T-cell (primary cell): ENCODE measurements at regions not wholly inside any gene's neighbourhood (a gene's known extent, or its start where the extent isn't known, plus 50 kb on each side); places are given as distances from the start of the nearest gene placed in this dataset.

ENCODE experiments used
- ATAC-seq, 4 experiments: fragments of 200-7000 bp in 3 of 4; fragments of 150-1000 bp in 1 of 4; cut with Tn5 transposase; replicated peaks in 1 of 4; 1 replicate in 3 of 4; 2 replicates in 1 of 4; pipeline ENCODE4 v1.10.0; 2021; ENCODE audit warnings: moderate library complexity in 3 of 4, mild to moderate bottlenecking in 2 of 4, moderate number of reproducible peaks in 1 of 4
- CTCF ChIA-PET, 2 donors: fragments of 300-600 bp; sonication (Branson Sonifier 250); formaldehyde crosslinking; loops; one replicate each; lab custom pipeline; 2022; ENCODE audit warnings: antibody characterized with exemption in 2 of 2; lab: Charles Lee
- POLR2A ChIA-PET, 2 donors: fragments of 300-600 bp; sonication (Branson Sonifier 250); formaldehyde crosslinking; loops; one replicate each; lab custom pipeline; 2022; ENCODE audit warnings: antibody characterized with exemption in 2 of 2; lab: Charles Lee
- DNase-seq, 35 experiments: peaks; one replicate each; pipeline versions ENCODE4 v3.0.0 to v3.0.0-alpha.2; 2013 to 2023
- H3K27ac ChIP-seq: one replicate; pipeline ENCODE4 v1.5.1; 2013; ENCODE audit warnings: low read length
- H3K27me3 ChIP-seq, 2 experiments: replicated peaks in 1 of 2; 1 replicate in 1 of 2; 2 replicates in 1 of 2; pipeline versions ENCODE4 v1.6.1 to v1.7.0; 2013; ENCODE audit warnings: low read length in 1 of 2, mixed read lengths in 1 of 2; ENCODE audit not compliant: control insufficient read depth in 2 of 2, insufficient read depth in 2 of 2; ENCODE audit errors: extremely low read depth in 1 of 2
- H3K36me3 ChIP-seq, 2 donors: 1 replicate in 1 of 2; 2 replicates in 1 of 2; pipeline versions ENCODE4 v1.6.1 to v1.7.0; 2013; ENCODE audit warnings: low read length in 1 of 2; ENCODE audit not compliant: control insufficient read depth in 2 of 2, insufficient read depth in 1 of 2; ENCODE audit errors: extremely low read depth in 1 of 2
- H3K4me1 ChIP-seq, 2 experiments: 1 replicate in 1 of 2; 2 replicates in 1 of 2; pipeline versions ENCODE4 v1.6.1 to v1.7.0; 2013; ENCODE audit warnings: low read length in 2 of 2, mixed read lengths in 1 of 2; ENCODE audit not compliant: insufficient read depth in 2 of 2, control insufficient read depth in 1 of 2; ENCODE audit errors: extremely low read depth in 1 of 2
- H3K4me3 ChIP-seq, 2 donors: 1 replicate in 1 of 2; 2 replicates in 1 of 2; pipeline versions ENCODE4 v1.5.1 to v1.7.0; 2013; ENCODE audit warnings: mild to moderate bottlenecking in 2 of 2, low read length in 1 of 2, moderate library complexity in 1 of 2; ENCODE audit not compliant: control insufficient read depth in 1 of 2; ENCODE audit errors: extremely low read depth in 1 of 2
- H3K9me3 ChIP-seq: 2 replicates; pipeline ENCODE4 v1.7.0; 2013
- H3K27ac Mint-ChIP-seq, 2 donors: one replicate each; pipeline ENCODE4 v1.8.0; 2020 to 2021; ENCODE audit warnings: mild to moderate bottlenecking in 2 of 2, mixed read lengths in 2 of 2
- H3K27me3 Mint-ChIP-seq, 2 donors: one replicate each; pipeline ENCODE4 v1.8.0; 2021 to 2022; ENCODE audit warnings: mixed read lengths in 2 of 2
- H3K36me3 Mint-ChIP-seq: one replicate; pipeline ENCODE4 v1.8.0; 2021; ENCODE audit warnings: mixed read lengths
- H3K4me1 Mint-ChIP-seq, 3 donors: one replicate each; pipeline ENCODE4 v1.8.0; 2020 to 2022; ENCODE audit warnings: mixed read lengths in 3 of 3, mild to moderate bottlenecking in 1 of 3
- H3K4me3 Mint-ChIP-seq, 3 donors: one replicate each; pipeline ENCODE4 v1.8.0; 2020 to 2022; ENCODE audit warnings: mild to moderate bottlenecking in 3 of 3, mixed read lengths in 3 of 3, moderate library complexity in 3 of 3
- H3K9me3 Mint-ChIP-seq, 3 donors: one replicate each; pipeline ENCODE4 v1.8.0; 2020 to 2022; ENCODE audit warnings: mixed read lengths in 3 of 3
- WGBS: methylation state at CpG from one replicate; pipeline ENCODE4 v1.1.5; 2013; ENCODE audit warnings: missing lambda C conversion rate; ENCODE audit not compliant: insufficient coverage; 5-methylcytosine and 5-hydroxymethylcytosine counted together

DNA sequence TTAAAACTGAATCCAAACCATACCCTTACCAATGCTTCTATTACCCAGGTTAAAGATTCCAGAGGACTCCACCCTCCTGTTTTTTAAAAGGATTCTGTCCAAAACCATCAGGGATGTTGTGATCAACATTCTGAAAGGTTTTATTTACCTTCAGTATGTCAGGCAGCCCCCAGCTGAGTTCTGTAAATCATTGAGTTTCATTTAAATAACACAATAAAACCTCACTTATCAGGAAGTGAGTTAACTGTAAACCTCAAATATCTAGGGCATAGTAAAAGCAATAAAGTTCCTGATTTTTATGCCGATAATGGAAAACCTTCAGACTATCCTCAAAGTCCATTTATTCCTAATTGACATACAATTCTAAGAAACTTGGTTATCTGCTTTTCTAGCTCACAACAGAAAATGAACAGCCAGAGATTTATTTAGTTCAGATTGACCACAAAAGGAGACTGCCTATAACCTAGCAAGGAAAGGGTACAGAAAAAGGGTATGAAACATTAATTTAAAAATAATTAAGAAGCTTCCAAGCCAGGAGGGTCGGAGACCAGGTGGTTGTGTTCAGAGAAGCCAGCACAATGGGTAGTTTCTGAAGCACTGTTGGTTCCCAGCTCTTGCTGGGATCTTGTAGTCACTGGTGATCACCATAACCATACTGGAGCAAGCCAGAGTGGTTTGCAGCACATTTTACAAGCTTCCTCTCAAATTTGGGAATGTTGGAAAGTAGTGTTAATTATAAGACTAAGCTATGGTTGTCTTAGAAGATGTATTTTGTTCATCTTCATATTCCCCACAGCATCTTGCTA is 336.4 kb upstream of the FMN2 start:
- no peaks in the 10 kb centered on the region for H3K36me3 Mint-ChIP-seq
- no peak overlapping the region for H3K27ac ChIP-seq
- H3K9me3 Mint-ChIP-seq, result no peaks in the 10 kb centered on the region
- no peak overlapping the region for H3K4me3 Mint-ChIP-seq
- H3K27me3 Mint-ChIP-seq, result no peaks in the 10 kb centered on the region
- no peaks in the 10 kb centered on the region for H3K9me3 ChIP-seq
- no peaks in the 10 kb centered on the region for H3K4me1 ChIP-seq
- POLR2A ChIA-PET, result no interaction called here
- no peak for DNase-seq
- H3K4me3 ChIP-seq, result no peak overlapping the region
- CTCF ChIA-PET, result no interaction called here
- no peak for ATAC-seq
- H3K36me3 ChIP-seq, result no peaks in the 10 kb centered on the region
- H3K27me3 ChIP-seq, result no peaks in the 10 kb centered on the region
- WGBS, result 33% methylated on average over 1 of the region's 2 CpGs
- H3K4me1 Mint-ChIP-seq, result peaks cover 0 to 2% (median 0%) of the 10 kb centered on the region in 3 donors
- no peak overlapping the region for H3K27ac Mint-ChIP-seq

DNA sequence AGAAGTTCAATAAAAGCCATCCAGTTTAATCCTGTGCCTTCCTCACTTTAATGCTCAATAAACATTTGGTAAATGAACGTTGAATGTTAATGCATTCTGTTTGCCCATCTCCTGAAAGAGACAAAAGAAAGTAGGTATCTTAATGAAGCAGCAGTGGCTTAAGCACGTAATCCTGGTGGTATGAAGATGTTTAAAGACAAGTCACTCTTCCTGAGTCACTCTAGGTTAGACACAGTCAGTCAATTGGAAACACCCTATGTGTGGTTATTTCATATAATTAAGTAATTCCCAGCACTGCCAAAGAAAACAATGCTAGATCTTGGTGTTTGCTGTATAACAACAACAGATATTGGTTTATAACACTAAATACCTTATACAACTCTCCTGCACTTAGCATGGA is 334.0 kb upstream of the FMN2 start:
- Histone ChIP-seq H3K36me3 (no peaks in the 10 kb centered on the region), H3K4me1 (no peaks in the 10 kb centered on the region), H3K4me3 (no peak overlapping the region), H3K9me3 (no peaks in the 10 kb centered on the region), H3K27me3 (no peaks in the 10 kb centered on the region), H3K27ac (no peak overlapping the region)
- DNase-seq (no peak), ATAC-seq (no peak)
- no peaks in the 10 kb centered on the region for H3K27me3 Mint-ChIP-seq
- no peak overlapping the region for H3K27ac Mint-ChIP-seq
- WGBS, result no CpG with 5 or more reads among the region's 2 CpGs
- peaks cover 0 to 2% (median 0%) of the 10 kb centered on the region in 3 donors for H3K4me1 Mint-ChIP-seq
- H3K4me3 Mint-ChIP-seq, result no peak overlapping the region
- POLR2A ChIA-PET, result no interaction called here
- CTCF ChIA-PET, result no interaction called here
- H3K36me3 Mint-ChIP-seq, result no peaks in the 10 kb centered on the region
- H3K9me3 Mint-ChIP-seq, result no peaks in the 10 kb centered on the region

DNA sequence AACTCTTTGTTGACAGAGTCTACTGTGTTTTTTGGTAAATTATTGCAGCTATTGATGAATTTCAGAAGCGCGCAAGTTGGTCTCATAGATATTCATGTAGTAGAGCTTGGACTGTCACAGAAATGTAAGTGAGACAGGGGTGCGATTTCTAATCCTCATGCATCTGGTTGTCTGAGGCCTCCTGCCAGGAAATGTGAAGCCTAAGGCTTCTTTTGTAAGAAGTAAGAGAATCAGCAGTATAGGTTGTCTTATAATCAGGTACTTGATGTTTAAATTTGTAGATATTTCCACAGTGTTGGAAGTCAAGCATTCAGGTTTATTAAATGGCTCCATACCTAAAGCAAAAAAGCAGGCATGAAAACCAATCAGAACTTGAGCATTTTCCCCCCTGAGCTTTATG is 332.9 kb upstream of the FMN2 start:
- no peaks in the 10 kb centered on the region for H3K36me3 Mint-ChIP-seq
- Histone ChIP-seq H3K4me3 (no peak overlapping the region), H3K27me3 (no peaks in the 10 kb centered on the region), H3K27ac (no peak overlapping the region), H3K36me3 (no peaks in the 10 kb centered on the region), H3K9me3 (no peaks in the 10 kb centered on the region), H3K4me1 (no peaks in the 10 kb centered on the region)
- H3K27me3 Mint-ChIP-seq, result no peaks in the 10 kb centered on the region
- H3K4me1 Mint-ChIP-seq, result peaks cover 0 to 2% (median 0%) of the 10 kb centered on the region in 3 donors
- H3K9me3 Mint-ChIP-seq, result no peaks in the 10 kb centered on the region
- DNase-seq, result no peak
- ATAC-seq, result no peak
- POLR2A ChIA-PET, result interaction anchor here in 1 of 2 donors (0.6 kb wide), 1 partner anchor 59 kb away, joined by 3 read pairs; no protein-coding TSS in a partner anchor
- H3K4me3 Mint-ChIP-seq, result no peak overlapping the region
- no peak overlapping the region for H3K27ac Mint-ChIP-seq
- 100% methylated on average over 3 of the region's 3 CpGs for WGBS
- CTCF ChIA-PET, result no interaction called here

DNA sequence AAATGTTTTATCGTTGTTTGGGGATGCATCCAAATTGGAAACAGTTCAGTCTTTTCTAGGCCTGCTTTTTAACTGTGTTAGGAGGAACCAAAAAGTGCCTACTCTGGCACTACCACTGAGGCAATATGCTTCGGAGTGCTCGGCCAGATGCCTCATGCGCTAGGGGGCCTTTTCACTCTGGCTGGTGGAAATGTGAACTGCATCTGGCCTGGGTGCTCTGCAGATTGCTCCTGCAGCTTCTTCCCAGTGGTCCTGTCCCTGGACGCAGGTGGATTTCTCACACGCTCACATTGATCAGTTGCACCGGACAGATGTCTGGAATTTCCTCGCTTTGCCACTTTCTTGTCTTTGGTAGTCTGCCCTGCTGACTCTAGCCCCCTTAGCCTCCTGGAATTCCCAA is 330.2 kb upstream of the FMN2 start:
- ChIA-PET POLR2A (no interaction called here), CTCF (interaction anchor here in 1 of 2 donors (0.6 kb wide), 1 partner anchor 127 kb away, joined by 4 read pairs; no protein-coding TSS in a partner anchor)
- Histone ChIP-seq H3K4me1 (no peaks in the 10 kb centered on the region), H3K27me3 (no peaks in the 10 kb centered on the region), H3K36me3 (no peaks in the 10 kb centered on the region), H3K9me3 (no peaks in the 10 kb centered on the region), H3K27ac (no peak overlapping the region), H3K4me3 (no peak overlapping the region)
- Mint-ChIP-seq H3K9me3 (no peaks in the 10 kb centered on the region), H3K4me3 (no peak overlapping the region), H3K4me1 (no peaks in the 10 kb centered on the region), H3K27me3 (no peaks in the 10 kb centered on the region), H3K27ac (no peak overlapping the region), H3K36me3 (no peaks in the 10 kb centered on the region)
- DNase-seq, result no peak
- no peak for ATAC-seq
- WGBS, result 95% methylated on average over 8 of the region's 8 CpGs

DNA sequence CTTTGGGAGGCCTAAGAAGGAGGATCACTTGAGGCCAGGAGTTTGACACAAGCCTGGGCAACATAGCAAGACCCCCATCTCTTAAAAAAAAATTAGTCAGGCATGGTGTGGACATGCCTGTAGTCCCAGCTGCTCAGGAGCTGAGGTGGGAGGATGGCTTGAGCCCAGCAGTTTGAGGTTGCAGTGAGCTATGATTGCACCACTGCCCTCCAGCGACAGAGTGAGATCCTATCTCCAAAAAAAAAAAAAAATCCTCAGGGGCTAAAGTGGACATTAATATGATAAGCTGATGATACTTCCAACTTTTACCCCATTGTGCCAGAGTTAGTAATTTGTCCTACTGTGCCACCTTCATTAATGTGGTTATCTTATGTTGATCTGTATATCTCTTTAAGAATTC is 327.8 kb upstream of the FMN2 start:
- DNase-seq, result no peak
- Mint-ChIP-seq H3K36me3 (no peaks in the 10 kb centered on the region), H3K27ac (no peak overlapping the region), H3K4me1 (no peaks in the 10 kb centered on the region), H3K4me3 (no peak overlapping the region), H3K9me3 (no peaks in the 10 kb centered on the region), H3K27me3 (no peaks in the 10 kb centered on the region)
- no peaks in the 10 kb centered on the region for H3K4me1 ChIP-seq
- H3K4me3 ChIP-seq, result no peak overlapping the region
- H3K27ac ChIP-seq, result no peak overlapping the region
- no CpG with 5 or more reads among the region's 1 CpG for WGBS
- H3K36me3 ChIP-seq, result no peaks in the 10 kb centered on the region
- no peaks in the 10 kb centered on the region for H3K27me3 ChIP-seq
- POLR2A ChIA-PET, result interaction anchor here in 1 of 2 donors (0.6 kb wide), 1 partner anchor 123 kb away, joined by 3 read pairs; no protein-coding TSS in a partner anchor
- CTCF ChIA-PET, result interaction anchor here in 1 of 2 donors (0.6 to 0.7 kb wide), 3 partner anchors 31 to 352 kb away, joined by 3 to 4 read pairs (median 3); no protein-coding TSS in a partner anchor
- no peaks in the 10 kb centered on the region for H3K9me3 ChIP-seq
- no peak for ATAC-seq

DNA sequence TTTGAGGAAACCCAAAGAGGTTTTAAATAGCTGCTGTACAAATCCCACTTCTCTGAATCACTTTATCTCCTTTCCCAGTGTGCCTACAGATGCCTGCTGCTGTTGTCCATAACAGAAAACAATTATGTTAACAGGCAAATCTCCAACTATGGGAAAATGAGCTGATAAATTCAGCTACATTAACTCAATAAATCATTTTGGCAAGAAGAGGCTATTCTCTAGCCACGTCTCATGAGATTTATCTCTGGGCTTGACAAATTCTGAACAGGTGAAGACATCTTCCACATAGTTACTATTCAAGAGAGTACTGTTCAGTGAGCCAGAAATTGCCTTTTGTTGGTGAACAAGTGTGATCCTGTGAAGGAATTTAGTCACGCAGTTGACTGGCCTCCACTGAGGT is 327.1 kb upstream of the FMN2 start:
- no peaks in the 10 kb centered on the region for H3K9me3 ChIP-seq
- ChIA-PET POLR2A (interaction anchor here (0.6 kb wide), 2 partner anchors 122 to 131 kb away, joined by 3 to 7 read pairs; no protein-coding TSS in a partner anchor), CTCF (interaction anchor here in 1 of 2 donors (0.7 kb wide), 1 partner anchor 352 kb away, joined by 4 read pairs; no protein-coding TSS in a partner anchor)
- H3K36me3 ChIP-seq, result no peaks in the 10 kb centered on the region
- no peaks in the 10 kb centered on the region for H3K27me3 ChIP-seq
- no peaks in the 10 kb centered on the region for H3K4me1 ChIP-seq
- no peak overlapping the region for H3K27ac Mint-ChIP-seq
- H3K9me3 Mint-ChIP-seq, result no peaks in the 10 kb centered on the region
- DNase-seq (no peak), ATAC-seq (no peak)
- no peak overlapping the region for H3K4me3 ChIP-seq
- no peaks in the 10 kb centered on the region for H3K4me1 Mint-ChIP-seq
- H3K27me3 Mint-ChIP-seq, result no peaks in the 10 kb centered on the region
- no peak overlapping the region for H3K27ac ChIP-seq
- H3K36me3 Mint-ChIP-seq, result no peaks in the 10 kb centered on the region
- H3K4me3 Mint-ChIP-seq, result no peak overlapping the region
- no CpG with 5 or more reads among the region's 2 CpGs for WGBS
